8988T (cell line): ENCODE measurements at regions not wholly inside any gene's neighbourhood (a gene's known extent, or its start where the extent isn't known, plus 50 kb on each side); places are given as distances from the start of the nearest gene placed in this dataset.

Experiments used
- DNase-seq: peaks from one replicate; pipeline ENCODE4 v3.0.0; 2011

DNA sequence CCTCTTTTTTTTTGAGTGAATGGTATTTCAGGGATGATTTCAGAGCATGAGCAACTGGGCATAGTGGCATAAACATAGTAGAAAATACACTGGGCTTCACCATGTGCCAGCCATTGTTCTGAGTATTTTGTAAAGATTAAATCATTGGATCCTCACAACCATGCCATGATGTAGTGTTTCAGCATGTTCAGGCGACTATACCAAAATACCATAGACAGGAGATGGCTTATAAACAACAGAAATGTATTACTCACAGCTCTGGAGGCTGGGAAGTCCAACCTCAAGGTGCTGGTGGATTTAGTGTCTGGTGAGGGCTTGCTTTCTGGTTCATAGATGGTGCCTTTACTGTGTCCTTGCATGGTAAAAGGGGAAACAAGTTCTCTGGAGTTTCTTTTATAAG lies 101.5 kb upstream of the KL start:
- no peak for DNase-seq

DNA sequence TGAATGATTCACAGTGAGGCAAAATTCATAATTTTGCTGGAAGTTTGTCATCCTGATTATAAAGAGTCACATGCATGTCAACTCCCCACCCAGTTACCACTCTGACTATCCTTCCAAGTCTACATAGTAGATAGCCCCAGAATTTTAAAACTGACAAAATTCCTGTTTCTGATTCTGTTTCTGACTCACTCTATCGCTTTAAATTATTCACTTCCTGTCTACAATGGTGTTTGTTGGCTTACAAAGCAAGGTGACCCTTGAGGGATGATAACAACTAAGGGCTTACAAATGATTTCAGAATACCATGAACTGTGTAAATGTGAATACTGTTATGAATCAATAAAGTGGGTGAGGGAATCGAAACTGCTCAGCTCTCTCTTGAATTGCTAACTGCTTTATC lies 98.7 kb upstream of the KL start:
- no peak for DNase-seq

DNA sequence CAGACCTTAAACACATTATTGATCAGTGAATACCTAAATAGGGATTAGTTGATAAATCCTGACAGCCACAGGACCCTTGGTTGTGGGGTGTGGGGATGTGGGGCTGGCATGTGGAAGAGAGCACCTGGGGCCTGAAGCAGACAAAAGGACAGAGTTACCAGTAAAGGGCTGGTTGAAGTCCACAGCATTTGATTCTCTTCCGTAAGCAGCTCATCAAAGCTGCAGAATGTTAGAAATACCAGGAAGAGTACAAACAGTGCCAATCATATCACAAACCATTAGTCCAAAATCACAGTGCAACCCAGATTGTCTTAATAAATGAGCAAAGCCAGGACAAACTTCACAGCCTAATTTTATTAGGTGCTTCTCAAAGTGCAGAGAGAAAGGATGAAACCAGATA lies 92.5 kb upstream of the KL start:
- DNase-seq: no peak

DNA sequence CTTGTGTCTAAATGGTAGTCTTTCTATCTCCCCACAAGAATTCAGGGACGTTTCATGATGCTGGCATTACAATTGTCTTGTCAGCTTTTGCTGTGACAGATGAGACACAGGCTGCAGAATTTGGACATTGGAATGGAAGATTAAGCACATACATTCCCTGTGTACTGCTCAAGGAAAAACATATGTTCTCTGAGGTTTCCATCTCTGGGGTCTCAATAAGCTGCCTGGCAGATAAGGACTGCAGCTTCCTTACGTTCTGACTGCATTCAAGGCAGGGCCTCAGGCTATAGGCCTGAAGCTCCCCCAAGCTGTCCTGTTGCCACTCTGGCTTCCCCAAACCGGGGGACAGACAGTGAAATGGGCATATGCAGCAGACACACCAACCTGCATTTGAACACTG lies 91.3 kb upstream of the KL start:
- DNase-seq: no peak

DNA sequence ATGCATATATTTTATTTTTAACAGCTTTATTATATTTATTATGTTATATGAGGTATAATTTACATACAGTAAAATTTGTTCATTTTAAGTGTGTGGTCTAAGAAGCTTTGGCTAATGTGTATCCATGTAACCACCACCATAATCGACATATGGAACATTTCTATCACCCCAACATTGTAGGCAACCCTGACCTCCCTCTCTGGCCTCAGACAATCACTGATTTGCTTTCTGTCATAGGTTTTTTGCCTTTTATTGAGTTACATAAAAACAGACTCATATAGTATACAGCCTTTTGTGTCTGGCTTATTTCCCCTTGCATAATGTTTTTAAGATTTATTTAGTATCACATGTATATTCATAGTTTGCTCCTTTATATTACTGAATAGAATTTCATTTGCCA lies 90.7 kb upstream of the KL start:
- DNase-seq: no peak

DNA sequence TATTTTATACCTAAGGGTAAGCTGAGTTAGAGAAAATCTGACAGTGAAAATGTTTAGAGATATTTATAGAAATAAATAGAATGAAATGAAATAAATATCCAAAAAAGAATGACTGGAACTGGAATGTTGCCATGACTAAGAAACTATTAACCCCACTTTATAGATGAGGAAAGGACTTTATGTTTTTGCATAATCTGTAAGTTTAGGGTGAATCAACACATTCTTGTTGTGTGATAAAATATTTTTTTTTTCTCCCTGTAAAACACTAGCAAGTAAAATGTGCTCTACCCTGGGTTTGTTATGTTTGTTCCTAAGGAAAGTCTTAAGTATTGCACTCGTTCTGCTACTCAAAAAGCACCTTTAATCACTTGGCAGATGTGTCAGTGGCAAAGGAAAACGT lies 83.8 kb upstream of the KL start:
- DNase-seq: no peak

DNA sequence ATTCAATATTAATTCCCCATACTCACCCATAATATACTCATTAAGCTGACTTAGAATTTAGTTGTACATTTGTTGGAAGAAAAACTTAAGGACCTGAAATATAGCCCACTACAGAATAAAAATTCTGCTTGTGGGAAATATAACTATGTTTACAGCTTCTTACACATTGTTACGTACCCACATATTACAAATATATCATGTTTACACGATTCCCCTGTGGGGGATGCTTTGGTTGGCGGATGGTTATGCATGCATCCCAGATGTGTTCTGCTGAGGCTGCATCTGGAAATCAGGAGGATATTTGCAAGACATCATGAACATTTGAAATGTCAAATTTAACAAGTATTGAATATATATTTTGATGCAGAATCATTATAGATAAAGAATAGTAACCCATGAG lies 79.5 kb upstream of the KL start:
- DNase-seq: no peak

DNA sequence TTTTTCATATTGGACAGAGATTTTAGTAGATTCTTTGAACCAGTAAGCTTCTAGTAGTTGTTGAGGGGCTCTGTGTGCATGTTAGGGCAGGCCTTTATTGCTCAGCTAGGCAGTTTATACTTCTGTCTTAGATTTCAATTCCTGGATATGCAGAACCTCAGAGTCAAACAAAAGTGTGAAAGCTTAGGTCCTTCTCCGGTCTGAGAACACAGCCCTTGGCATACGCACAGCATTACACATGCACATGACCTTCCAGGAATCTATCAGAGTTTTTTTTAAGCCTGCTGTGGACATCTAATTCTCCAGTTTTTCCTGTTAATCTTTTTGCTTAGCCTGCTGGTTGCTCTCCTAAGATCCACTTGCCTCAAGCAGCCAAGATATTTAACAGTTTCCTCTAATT lies 77.9 kb upstream of the KL start:
- DNase-seq: no peak

DNA sequence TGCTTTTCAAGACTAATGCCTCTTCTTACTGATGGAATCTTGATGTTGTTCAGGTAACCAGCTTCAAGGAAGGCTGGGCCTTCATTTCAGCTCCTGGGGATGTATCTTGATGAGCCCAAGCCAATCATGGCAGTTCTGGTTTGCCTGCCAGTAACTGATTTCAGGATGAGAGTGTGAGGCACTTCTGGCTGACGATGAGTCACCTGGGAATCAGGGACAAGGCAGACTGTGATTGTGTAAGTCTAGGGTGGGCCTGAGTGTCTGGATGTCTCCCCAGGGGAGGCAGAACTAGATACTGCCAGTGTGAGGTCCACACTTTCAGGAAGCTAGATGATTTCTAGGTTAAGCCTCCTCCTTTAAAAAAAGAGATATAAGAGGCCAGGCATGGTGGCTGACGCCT lies 77.3 kb upstream of the KL start:
- no peak for DNase-seq

DNA sequence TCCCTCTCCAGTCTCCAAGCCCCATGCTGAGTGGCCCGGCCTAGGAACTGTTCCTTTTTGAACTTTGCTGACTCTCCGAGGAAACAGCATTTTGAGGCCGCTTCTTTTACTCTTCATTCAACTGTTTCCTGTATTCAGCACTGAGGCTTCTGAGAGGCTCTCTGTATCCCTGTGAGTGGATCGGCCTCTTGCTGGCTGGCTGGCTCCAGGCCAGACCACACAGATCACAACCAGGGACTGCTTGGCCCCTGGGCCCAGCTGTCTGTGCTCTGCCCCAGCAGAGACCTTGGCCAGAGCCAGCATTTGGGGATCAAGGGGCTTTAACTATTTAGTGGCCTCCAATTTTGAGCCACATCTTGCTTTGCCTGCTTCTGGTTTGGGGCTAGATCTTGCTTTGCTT lies 75.6 kb upstream of the KL start:
- DNase-seq: no peak

DNA sequence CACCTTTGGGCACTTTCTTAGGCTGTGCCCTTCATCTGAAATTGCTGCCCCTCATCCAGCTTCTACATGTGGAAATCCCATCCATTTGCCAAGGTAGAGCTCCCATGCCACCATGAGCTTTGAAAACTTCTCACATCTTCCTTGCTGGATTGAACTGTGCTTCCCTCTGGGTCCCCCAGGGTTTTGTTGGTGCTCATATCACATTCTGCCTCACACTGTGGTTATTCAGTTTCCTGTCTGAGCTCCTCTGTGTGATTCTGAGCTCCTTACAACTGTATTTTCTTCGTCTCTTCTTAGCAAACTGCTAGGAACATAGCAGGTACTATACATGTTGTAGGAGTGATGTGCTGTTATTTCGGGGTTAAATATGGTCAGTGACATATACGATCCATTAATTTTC lies 74.9 kb upstream of the KL start:
- no peak for DNase-seq

DNA sequence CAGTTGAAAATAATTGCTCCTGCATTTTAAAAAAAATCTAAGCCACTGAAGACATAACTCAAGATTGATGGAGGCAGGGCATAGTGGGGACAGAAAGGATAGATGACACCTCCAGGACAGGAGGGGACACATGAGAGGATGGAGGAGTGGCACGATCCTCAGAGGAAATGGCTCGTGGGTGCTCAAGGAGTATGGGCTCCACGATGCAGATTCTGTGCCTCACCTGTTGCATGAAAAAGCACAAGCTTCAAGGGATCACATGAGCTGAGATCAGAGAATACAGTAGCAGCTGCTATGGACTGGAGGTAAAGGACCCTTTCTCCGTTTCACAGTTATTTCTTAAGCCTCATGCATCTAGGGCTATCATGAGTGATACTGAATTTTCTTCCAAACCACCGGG lies 69.7 kb upstream of the KL start:
- DNase-seq: no peak

DNA sequence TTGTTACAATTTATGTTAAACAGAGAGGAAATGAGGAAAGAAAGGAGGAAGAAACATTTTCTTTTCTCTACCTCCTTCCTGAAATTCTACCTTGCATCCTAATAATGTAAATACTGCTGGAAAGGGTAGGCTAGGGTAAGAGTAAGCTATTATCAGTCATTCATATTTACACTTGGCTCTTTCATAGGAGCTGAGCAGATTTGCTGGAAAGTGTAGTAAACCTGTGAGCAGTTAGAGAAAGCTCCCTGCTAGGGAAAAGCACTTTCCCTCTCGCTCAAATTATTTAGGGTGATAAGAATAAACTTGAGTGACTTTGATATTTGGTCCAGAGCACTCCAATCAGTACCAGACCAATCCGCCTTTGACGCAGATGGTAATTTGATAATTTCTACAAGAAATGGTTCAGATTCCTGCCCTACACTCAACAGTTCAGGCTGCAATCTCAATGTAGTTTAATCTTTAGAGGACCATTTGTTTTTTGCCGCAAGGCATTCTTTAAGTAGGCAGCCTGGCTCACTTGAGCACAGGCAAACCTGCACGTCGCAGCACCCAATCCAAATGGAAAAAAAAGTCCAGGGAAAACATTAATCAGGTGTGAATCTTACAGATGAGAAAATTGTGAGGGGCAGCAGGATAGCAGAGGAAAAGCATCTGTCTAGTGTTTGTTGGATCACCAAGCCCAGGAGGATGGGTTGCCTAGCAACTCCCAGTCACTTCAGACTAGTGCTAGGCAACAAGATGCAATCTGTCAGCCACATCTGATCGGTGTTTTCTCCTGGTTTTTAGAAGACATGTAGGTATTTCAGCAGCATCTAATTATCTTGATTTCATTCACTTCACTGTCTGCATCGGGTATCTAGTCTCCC lies 68.6 kb upstream of the KL start:
- DNase-seq: no peak

DNA sequence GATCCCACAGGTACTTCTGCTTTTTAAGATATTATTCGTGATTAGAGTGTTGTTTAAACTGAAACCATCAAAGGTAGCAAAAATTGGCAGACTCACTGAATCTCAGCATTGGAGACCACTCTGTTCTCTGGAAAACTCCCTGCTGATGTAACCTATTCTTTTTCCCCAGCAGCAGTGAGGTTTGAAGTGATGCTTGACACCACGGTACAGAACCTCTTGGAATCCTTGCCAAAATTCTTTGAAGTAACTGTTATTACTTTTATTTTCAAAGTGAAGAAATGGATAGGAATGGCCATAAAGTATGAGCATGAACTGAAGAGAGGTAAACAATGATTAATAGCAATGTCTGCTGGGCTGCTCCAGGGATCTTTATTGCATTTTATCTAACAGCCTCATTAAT lies 66.4 kb upstream of the KL start:
- no peak for DNase-seq

DNA sequence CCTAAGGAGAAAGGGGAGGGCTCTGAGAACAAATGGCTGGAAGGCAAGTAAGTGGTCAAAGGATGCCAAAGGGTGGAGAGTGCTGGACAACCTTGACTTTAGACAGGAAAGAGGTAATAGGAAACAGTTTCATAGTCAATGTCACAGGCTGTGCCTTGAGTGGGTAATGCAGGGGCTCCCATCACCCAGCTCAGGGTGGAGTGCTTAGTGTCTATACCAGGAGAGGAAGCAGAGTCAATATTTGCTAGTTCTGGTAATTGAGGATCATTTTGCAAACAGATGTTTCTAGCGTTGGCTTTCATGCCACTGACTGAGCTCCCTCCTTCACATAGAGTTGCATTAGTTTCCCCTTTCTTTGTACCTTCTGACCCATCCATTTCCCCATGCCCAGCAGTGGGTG lies 64.6 kb upstream of the KL start:
- no peak for DNase-seq

DNA sequence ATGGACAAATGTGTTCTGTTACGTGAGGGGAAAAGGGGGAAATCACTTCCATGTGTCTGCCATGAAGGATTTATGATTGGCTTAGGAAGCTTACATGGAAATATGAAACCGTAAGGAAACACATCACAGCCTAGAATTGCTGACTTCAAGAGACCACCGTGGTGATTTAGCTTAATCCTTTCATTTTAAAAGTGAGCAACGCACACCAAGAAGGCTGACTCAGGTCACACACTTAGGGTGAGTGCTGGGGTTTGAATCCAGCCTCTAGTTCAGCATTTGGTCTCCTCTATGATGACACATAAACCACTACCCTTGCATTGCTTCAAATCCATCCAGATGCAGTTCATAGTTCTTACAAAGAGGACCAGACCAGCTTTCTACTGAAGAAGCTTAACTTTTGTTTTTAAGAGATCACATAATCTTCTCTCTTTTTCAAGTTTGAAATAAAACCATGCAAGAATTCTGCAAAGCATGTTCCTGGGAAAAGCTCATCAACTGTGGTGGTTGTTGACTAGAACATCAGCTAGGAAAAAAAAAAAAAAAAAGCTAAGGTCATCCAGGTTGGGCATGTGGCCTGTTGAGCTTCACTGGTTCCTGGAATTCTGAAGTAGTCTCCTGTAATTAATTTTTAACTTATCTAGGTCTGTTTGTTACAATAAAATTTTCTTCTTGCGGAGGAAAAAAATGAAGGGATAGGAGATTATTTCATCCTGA lies 60.2 kb upstream of the KL start:
- no peak for DNase-seq

DNA sequence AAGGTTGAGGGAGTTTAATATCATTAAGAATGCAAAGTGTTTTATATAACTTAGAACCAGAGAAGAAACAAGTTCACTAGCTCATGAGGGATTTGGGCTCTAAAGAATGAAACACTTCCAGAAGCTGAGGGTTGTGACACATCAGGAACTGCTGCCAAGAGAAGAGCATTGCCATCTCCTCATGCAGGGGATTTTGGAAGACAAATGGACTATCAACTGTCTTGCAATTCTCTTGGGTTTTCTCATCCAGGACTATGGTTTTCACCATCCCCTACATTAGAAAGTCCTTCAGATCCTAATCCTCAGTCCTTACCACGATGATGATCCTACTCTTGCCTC lies 59.7 kb upstream of the KL start:
- no peak for DNase-seq

DNA sequence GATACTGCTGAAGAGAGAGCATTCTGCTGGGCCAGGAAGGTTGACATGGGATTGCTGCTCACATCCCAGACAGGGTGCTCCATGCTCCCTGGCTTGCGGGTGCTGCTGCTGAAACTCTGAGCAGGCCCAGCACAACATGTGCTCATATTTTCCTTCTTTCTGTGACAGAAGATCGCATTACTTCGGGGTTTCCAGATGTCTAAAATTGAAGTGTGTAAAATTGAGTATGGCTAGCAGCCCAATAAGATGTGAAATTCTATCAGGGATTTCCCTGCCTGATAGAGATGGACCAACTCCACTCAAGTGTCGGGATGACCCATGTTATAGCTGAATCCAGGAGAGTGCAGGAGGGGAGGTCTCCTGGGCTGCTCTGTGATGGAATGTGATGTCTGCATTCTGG lies 55.6 kb upstream of the KL start:
- DNase-seq: no peak

DNA sequence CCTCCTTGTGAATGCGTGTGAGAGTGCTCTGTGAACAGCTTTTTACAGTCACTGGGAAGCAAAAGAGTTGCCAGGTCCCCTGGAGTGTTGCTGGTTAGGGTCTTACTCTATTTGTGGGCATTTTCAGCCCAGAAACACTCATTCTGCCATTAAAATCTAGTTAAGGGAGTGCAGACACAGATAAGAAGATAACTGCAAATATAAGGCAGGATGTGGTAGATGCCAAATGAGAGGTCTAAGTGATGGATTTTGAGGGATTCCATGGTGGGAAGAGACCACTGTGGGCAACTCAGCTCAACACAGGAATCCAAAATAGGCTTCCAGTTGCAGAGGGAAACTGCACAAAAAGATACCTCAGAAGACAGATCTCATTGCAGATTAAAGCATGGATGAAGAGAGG lies 54.5 kb upstream of the KL start:
- DNase-seq: no peak

DNA sequence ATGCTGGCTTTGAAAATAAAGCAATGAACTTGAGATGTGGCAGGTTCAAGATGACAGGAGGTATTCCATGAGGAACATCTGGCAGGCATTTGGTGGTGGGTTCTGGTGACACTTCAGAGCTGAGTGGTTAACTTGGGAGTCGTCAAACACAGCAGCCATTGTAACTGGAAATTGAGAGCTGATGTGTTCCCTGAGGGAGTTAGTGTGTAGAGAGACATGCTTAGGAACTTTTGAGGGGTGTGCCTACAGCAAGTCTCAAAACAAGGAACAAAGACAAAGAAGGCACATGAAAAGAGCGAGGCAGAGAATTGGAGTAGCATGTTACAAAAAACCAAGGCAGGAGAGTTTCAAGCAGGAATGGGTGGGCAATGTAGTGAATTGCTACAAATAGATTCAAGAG lies 53.9 kb upstream of the KL start:
- no peak for DNase-seq

DNA sequence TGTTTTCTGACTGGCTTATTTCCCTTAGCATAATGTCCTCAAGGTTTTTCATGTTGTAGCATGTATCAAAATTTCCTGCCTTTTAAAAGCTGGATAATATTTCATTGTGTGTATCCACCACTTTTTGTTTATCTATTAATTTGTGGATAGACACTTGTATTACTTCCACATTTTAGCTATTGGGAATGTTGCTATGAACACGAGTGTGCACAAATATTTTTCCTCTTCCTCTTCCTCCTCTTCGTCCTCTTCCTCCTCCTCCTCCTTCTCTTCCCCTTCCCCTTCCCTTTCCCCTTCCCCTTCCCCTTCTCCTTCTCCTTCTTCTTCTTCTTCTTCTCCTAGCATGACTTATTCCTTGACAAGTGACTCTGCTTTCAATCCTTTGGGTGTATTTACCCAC lies 51.2 kb upstream of the KL start:
- DNase-seq: no peak
